DND-41 (cell line): ENCODE measurements at regions not wholly inside any gene's neighbourhood (a gene's known extent, or its start where the extent isn't known, plus 50 kb on each side); places are given as distances from the start of the nearest gene placed in this dataset.

ENCODE experiments used
- ATAC-seq: fragments of 200-7000 bp; cut with Tn5 transposase; 3 replicates; pipeline ENCODE4 v1.9.1; 2021; ENCODE audit warnings: low read depth; ENCODE audit not compliant: insufficient read depth
- DNase-seq: peaks from one replicate; pipeline ENCODE4 v3.0.0-alpha.2; 2020
- H2AFZ ChIP-seq: 2 replicates; pipeline ENCODE4 v1.6.0; 2012; ENCODE audit warnings: low read depth, low read length
- H3K27ac ChIP-seq: 2 replicates; pipeline ENCODE4 v1.5.1; 2012; ENCODE audit warnings: low read length, inconsistent platforms
- H3K27me3 ChIP-seq: fragments of 200-600 bp; sonication (generic); 2 replicates; pipeline ENCODE4 v1.6.0; 2012; ENCODE audit warnings: low read length, mild to moderate bottlenecking, inconsistent platforms; ENCODE audit not compliant: insufficient read depth, poor library complexity
- H3K36me3 ChIP-seq: 2 replicates; pipeline ENCODE4 v1.5.1; 2012; ENCODE audit warnings: low read length, inconsistent platforms; ENCODE audit not compliant: insufficient read depth
- H3K4me1 ChIP-seq: 2 replicates; pipeline ENCODE4 v1.5.1; 2012; ENCODE audit warnings: mild to moderate bottlenecking, low read length; ENCODE audit not compliant: insufficient read depth
- H3K4me2 ChIP-seq: 2 replicates; pipeline ENCODE4 v1.6.0; 2012; ENCODE audit warnings: mild to moderate bottlenecking, moderate library complexity, low read length, inconsistent platforms; ENCODE audit not compliant: insufficient read depth
- H3K4me3 ChIP-seq, 2 experiments: fragments of 200-600 bp in 1 of 2; shearing (Covaris generic) in 1 of 2; 2 replicates each; pipeline ENCODE4 v1.5.1; 2012 to 2016; ENCODE audit warnings: inconsistent platforms in 2 of 2, low read length in 2 of 2, mild to moderate bottlenecking in 2 of 2, low read depth in 1 of 2, moderate library complexity in 1 of 2
- H3K79me2 ChIP-seq: 2 replicates; pipeline ENCODE4 v1.6.0; 2012; ENCODE audit warnings: low read length, inconsistent platforms; ENCODE audit not compliant: insufficient read depth
- H3K9ac ChIP-seq: 2 replicates; pipeline ENCODE4 v1.6.0; 2012; ENCODE audit warnings: low read depth, mild to moderate bottlenecking, inconsistent platforms, low read length, moderate library complexity
- H3K9me3 ChIP-seq: 2 replicates; pipeline ENCODE4 v1.5.1; 2012; ENCODE audit warnings: low read length, moderate library complexity, mild to moderate bottlenecking, inconsistent platforms; ENCODE audit not compliant: insufficient read depth, severe bottlenecking
- H4K20me1 ChIP-seq: 2 replicates; pipeline ENCODE4 v1.6.0; 2012; ENCODE audit warnings: low read length; ENCODE audit not compliant: insufficient read depth
- CTCF ChIP-seq: IDR thresholded peaks from 2 replicates; pipeline ENCODE4 v1.5.1; 2012; ENCODE audit warnings: borderline replicate concordance, low read length, moderate library complexity, mild to moderate bottlenecking; ENCODE audit not compliant: poor library complexity, severe bottlenecking; ENCODE audit errors: extremely low read depth
- EZH2 ChIP-seq: IDR thresholded peaks from 3 replicates; pipeline ENCODE4 v1.6.1; 2012; ENCODE audit warnings: borderline replicate concordance, low read depth, mild to moderate bottlenecking, moderate library complexity, low read length, inconsistent platforms; ENCODE audit not compliant: severe bottlenecking

- Histone ChIP-seq H3K27ac (peak overlapping the region; percentile 75), H3K9me3 (no peaks in the 10 kb centered on the region), H3K4me1 (peaks cover 67% of the 10 kb centered on the region), H3K27me3 (no peaks in the 10 kb centered on the region), H3K36me3 (peaks cover 41% of the 10 kb centered on the region), H3K9ac (no peak overlapping the region; the same call in 1 of the 2 replicates), H3K79me2 (peaks cover 94% of the 10 kb centered on the region), H3K4me3 (no peak overlapping the region), H3K4me2 (no peak overlapping the region), H2AFZ (no peak overlapping the region), H4K20me1 (no peaks in the 10 kb centered on the region)
- TF ChIP-seq CTCF (no peak), EZH2 (no peak)
- DNase-seq (no peak), ATAC-seq (no peak)
Observed at GRCh38 chr17:77425791-77426641, 285.2 kb downstream of the SEC14L1 start.

- ATAC-seq (no peak), DNase-seq (no peak)
- no peak overlapping the region for H3K4me3 ChIP-seq
- H3K4me2 ChIP-seq = no peak overlapping the region
- H3K36me3 ChIP-seq = peaks cover 41% of the 10 kb centered on the region
- no peaks in the 10 kb centered on the region for H3K9me3 ChIP-seq
- no peak overlapping the region for H2AFZ ChIP-seq
- TF ChIP-seq EZH2 (no peak), CTCF (no peak)
- H3K27ac ChIP-seq = peak overlapping the region; percentile 75
- H3K9ac ChIP-seq = no peak overlapping the region
- H3K27me3 ChIP-seq = no peaks in the 10 kb centered on the region
- H3K79me2 ChIP-seq = peaks cover 97% of the 10 kb centered on the region
- H4K20me1 ChIP-seq = no peaks in the 10 kb centered on the region
- peaks cover 60% of the 10 kb centered on the region for H3K4me1 ChIP-seq
Observed at GRCh38 chr17:77426676-77427386, 286.1 kb downstream of the SEC14L1 start.

- Histone ChIP-seq H3K36me3 (peaks cover 47% of the 10 kb centered on the region), H2AFZ (no peak overlapping the region), H3K9ac (peak overlapping the region; percentile 8; the same call in 1 of the 2 replicates), H3K79me2 (peaks cover 97% of the 10 kb centered on the region), H3K27me3 (no peaks in the 10 kb centered on the region), H3K4me1 (peaks cover 60% of the 10 kb centered on the region), H4K20me1 (no peaks in the 10 kb centered on the region), H3K4me3 (no peak overlapping the region), H3K9me3 (no peaks in the 10 kb centered on the region), H3K4me2 (no peak overlapping the region), H3K27ac (peak overlapping the region; percentile 75)
- no peak for ATAC-seq
- no peak for TF ChIP-seq EZH2
- no peak for TF ChIP-seq CTCF
- no peak for DNase-seq
Observed at GRCh38 chr17:77427391-77427991, 286.7 kb downstream of the SEC14L1 start.
